Neural progenitor cell (in vitro differentiated cells): ENCODE measurements at regions not wholly inside any gene's neighbourhood (a gene's known extent, or its start where the extent isn't known, plus 50 kb on each side); places are given as distances from the start of the nearest gene placed in this dataset.

Experiments
- DNase-seq: peaks from one replicate; pipeline ENCODE4 v3.0.0-alpha.2; 2016; ENCODE audit warnings: low spot score
- H2AFZ ChIP-seq: fragments of 200-600 bp; sonication (generic); replicated peaks from 2 replicates; pipeline ENCODE4 v1.6.1; 2016; ENCODE audit warnings: antibody characterized with exemption
- H3F3A ChIP-seq: fragments of 200-600 bp; sonication (generic); 2 replicates; pipeline ENCODE4 v1.6.1; 2016; ENCODE audit warnings: antibody characterized with exemption, low read depth
- H3K27ac ChIP-seq: fragments of 200-600 bp; sonication (generic); 2 replicates; pipeline ENCODE4 v1.5.1; 2016; ENCODE audit warnings: mild to moderate bottlenecking
- H3K27me3 ChIP-seq: fragments of 200-600 bp; sonication (generic); 2 replicates; pipeline ENCODE4 v1.6.1; 2016; ENCODE audit warnings: mild to moderate bottlenecking, moderate library complexity
- H3K36me3 ChIP-seq: fragments of 200-600 bp; sonication (generic); 2 replicates; pipeline ENCODE4 v1.5.1; 2016
- H3K4me1 ChIP-seq: fragments of 200-600 bp; sonication (generic); 2 replicates; pipeline ENCODE4 v1.6.1; 2016; ENCODE audit warnings: mixed run types
- H3K4me2 ChIP-seq: fragments of 200-600 bp; sonication (generic); 2 replicates; pipeline ENCODE4 v1.6.1; 2016
- H3K4me3 ChIP-seq: fragments of 200-600 bp; sonication (generic); 2 replicates; pipeline ENCODE4 v1.5.1; 2016
- H3K79me2 ChIP-seq: fragments of 200-600 bp; sonication (generic); 2 replicates; pipeline ENCODE4 v1.6.1; 2016; ENCODE audit warnings: low read depth
- H3K9ac ChIP-seq: fragments of 200-600 bp; sonication (generic); 2 replicates; pipeline ENCODE4 v1.6.1; 2016
- H3K9me3 ChIP-seq: fragments of 200-600 bp; sonication (generic); 2 replicates; pipeline ENCODE4 v1.5.1; 2016; ENCODE audit warnings: low read depth
- H4K20me1 ChIP-seq: fragments of 200-600 bp; sonication (generic); 2 replicates; pipeline ENCODE4 v1.6.1; 2016; ENCODE audit warnings: low read depth
- H3K27ac Mint-ChIP-seq: 3 replicates; pipeline ENCODE4 v1.8.0; 2021; ENCODE audit warnings: mixed read lengths
- H3K27me3 Mint-ChIP-seq: 2 replicates; pipeline ENCODE4 v1.8.0; 2022; ENCODE audit warnings: low read depth, mild to moderate bottlenecking, inconsistent platforms, moderate library complexity, mixed read lengths; ENCODE audit not compliant: insufficient read depth
- H3K36me3 Mint-ChIP-seq: 3 replicates; pipeline ENCODE4 v1.8.0; 2021; ENCODE audit warnings: mixed read lengths
- H3K4me1 Mint-ChIP-seq: 3 replicates; pipeline ENCODE4 v1.8.0; 2021; ENCODE audit warnings: mixed read lengths
- H3K4me3 Mint-ChIP-seq: 3 replicates; pipeline ENCODE4 v1.8.0; 2021; ENCODE audit warnings: mild to moderate bottlenecking, moderate library complexity, mixed read lengths
- H3K9me3 Mint-ChIP-seq: 3 replicates; pipeline ENCODE4 v1.8.0; 2020; ENCODE audit warnings: mixed read lengths
- EZH2 ChIP-seq: fragments of 200-600 bp; sonication (generic); IDR thresholded peaks from 2 replicates; pipeline ENCODE4 v1.6.1; 2017; ENCODE audit warnings: antibody characterized with exemption, mild to moderate bottlenecking, moderate library complexity
- EZH2phosphoT487 ChIP-seq: fragments of 200-600 bp; sonication (generic); IDR thresholded peaks from 2 replicates; pipeline ENCODE4 v1.6.1; 2017; ENCODE audit warnings: antibody characterized with exemption
- TF ChIP-seq, protein P1 (sequence below): fragments of 200-600 bp; sonication (generic); IDR thresholded peaks from 2 replicates; pipeline ENCODE4 v1.5.1; 2017; ENCODE audit warnings: antibody characterized with exemption, mild to moderate bottlenecking

DNA sequence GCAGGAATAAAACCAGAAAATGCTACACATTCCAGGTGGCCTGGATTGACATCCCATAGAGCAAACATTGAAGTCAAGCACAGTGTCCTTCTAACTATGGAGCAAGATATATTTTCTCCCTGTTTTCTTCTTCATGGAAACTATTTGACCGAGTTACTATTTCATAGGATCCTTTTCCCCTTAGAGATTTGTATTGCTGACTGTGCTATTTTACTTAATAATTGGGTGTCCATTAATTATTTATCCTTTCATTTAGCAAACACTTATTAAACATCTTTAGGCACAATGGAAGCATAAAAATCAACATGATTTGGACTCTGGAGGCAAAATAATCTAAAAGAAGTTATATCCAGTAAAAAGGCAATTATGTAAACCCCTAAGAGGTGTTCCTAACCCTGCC, 782.8 kb upstream of the ACVR2A start:
- H2AFZ ChIP-seq, result no peak overlapping the region
- no peaks in the 10 kb centered on the region for H3K27me3 Mint-ChIP-seq
- H3K9me3 ChIP-seq, result no peaks in the 10 kb centered on the region
- peaks cover 2% of the 10 kb centered on the region for H3K9me3 Mint-ChIP-seq
- no peaks in the 10 kb centered on the region for H3K4me1 Mint-ChIP-seq
- no peak overlapping the region for H3K4me3 ChIP-seq
- no peak overlapping the region for H3K9ac ChIP-seq
- H3K36me3 Mint-ChIP-seq, result no peaks in the 10 kb centered on the region
- H3K27ac ChIP-seq, result no peak overlapping the region
- no peaks in the 10 kb centered on the region for H3K79me2 ChIP-seq
- H3K4me2 ChIP-seq, result no peak overlapping the region
- H3K36me3 ChIP-seq, result no peaks in the 10 kb centered on the region
- no peaks in the 10 kb centered on the region for H4K20me1 ChIP-seq
- H3K4me1 ChIP-seq, result no peaks in the 10 kb centered on the region
- no peak overlapping the region for H3K27ac Mint-ChIP-seq
- TF ChIP-seq EZH2 (no peak), EZH2phosphoT487 (no peak)
- TF ChIP-seq, protein P1, sequence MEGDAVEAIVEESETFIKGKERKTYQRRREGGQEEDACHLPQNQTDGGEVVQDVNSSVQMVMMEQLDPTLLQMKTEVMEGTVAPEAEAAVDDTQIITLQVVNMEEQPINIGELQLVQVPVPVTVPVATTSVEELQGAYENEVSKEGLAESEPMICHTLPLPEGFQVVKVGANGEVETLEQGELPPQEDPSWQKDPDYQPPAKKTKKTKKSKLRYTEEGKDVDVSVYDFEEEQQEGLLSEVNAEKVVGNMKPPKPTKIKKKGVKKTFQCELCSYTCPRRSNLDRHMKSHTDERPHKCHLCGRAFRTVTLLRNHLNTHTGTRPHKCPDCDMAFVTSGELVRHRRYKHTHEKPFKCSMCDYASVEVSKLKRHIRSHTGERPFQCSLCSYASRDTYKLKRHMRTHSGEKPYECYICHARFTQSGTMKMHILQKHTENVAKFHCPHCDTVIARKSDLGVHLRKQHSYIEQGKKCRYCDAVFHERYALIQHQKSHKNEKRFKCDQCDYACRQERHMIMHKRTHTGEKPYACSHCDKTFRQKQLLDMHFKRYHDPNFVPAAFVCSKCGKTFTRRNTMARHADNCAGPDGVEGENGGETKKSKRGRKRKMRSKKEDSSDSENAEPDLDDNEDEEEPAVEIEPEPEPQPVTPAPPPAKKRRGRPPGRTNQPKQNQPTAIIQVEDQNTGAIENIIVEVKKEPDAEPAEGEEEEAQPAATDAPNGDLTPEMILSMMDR, result no peak
- H3K27me3 ChIP-seq, result no peaks in the 10 kb centered on the region
- no peak for DNase-seq
- H3F3A ChIP-seq, result no peaks in the 10 kb centered on the region
- no peak overlapping the region for H3K4me3 Mint-ChIP-seq

DNA sequence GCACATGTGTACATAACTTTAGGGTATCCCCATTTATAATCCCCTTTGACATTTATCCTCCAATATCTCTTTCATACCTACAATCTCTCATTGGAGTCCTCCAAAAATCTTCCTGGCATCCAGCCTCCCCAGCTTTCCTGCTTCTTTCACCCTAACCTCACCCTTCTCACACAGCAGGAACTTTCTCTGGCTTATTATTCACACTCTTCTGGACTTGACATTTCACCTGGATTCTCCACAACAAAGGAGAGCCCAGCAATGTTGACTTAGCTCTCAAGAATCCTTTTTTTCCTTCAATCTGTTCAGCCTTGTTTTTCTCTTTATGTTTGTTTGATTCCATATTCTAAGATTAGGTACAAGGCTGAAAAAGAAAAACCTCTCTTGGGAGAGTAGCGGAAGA, 783.6 kb upstream of the ACVR2A start:
- Mint-ChIP-seq H3K27me3 (no peaks in the 10 kb centered on the region), H3K36me3 (no peaks in the 10 kb centered on the region), H3K27ac (no peak overlapping the region), H3K4me1 (no peaks in the 10 kb centered on the region), H3K9me3 (peaks cover 2% of the 10 kb centered on the region), H3K4me3 (no peak overlapping the region)
- Histone ChIP-seq H3K36me3 (no peaks in the 10 kb centered on the region), H4K20me1 (no peaks in the 10 kb centered on the region), H3F3A (no peaks in the 10 kb centered on the region), H3K79me2 (no peaks in the 10 kb centered on the region), H3K27ac (no peak overlapping the region), H2AFZ (no peak overlapping the region), H3K4me1 (no peaks in the 10 kb centered on the region), H3K9ac (no peak overlapping the region), H3K4me2 (no peak overlapping the region), H3K27me3 (no peaks in the 10 kb centered on the region), H3K4me3 (no peak overlapping the region), H3K9me3 (no peaks in the 10 kb centered on the region)
- no peak for TF ChIP-seq EZH2
- TF ChIP-seq EZH2phosphoT487, result no peak
- TF ChIP-seq, protein P1, result no peak
- no peak for DNase-seq

DNA sequence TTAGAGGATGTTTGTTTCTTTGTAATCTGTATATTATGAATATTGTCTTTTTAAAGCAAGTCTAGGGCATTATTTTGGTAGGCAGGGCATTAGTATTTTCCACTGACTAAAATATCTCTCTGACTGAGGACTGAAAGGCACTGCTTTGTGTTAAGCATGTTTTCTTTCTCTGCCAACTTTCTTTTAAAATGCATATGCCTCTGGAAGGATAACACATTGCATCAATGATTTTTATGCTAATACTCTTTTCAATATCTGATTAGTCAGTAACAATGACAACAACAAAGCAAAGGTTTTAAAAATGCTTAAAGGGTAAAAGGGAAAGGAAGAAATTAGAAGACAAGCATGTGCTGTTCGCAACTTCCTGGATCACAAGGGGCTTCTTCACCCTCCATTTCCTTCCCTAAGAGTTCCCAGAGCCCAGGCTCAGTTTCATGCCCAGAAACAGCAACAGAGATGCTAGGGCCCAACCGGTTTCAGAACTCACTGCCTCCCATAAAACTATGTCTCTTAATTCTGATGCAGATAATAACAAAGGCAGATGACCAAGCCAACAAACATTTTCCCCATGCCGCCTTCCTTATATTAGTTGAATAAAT, 786.8 kb upstream of the ACVR2A start:
- H4K20me1 ChIP-seq, result no peaks in the 10 kb centered on the region
- DNase-seq, result no peak
- H3K9me3 ChIP-seq, result no peaks in the 10 kb centered on the region
- H3K4me1 Mint-ChIP-seq, result no peaks in the 10 kb centered on the region
- no peak overlapping the region for H3K4me3 Mint-ChIP-seq
- no peak overlapping the region for H3K4me3 ChIP-seq
- no peak overlapping the region for H3K27ac ChIP-seq
- H3K27ac Mint-ChIP-seq, result no peak overlapping the region
- no peaks in the 10 kb centered on the region for H3K27me3 Mint-ChIP-seq
- no peak overlapping the region for H3K4me2 ChIP-seq
- no peak overlapping the region for H3K9ac ChIP-seq
- peaks cover 2% of the 10 kb centered on the region for H3K9me3 Mint-ChIP-seq
- no peaks in the 10 kb centered on the region for H3K27me3 ChIP-seq
- H3K36me3 Mint-ChIP-seq, result no peaks in the 10 kb centered on the region
- H2AFZ ChIP-seq, result no peak overlapping the region
- no peaks in the 10 kb centered on the region for H3K79me2 ChIP-seq
- H3K36me3 ChIP-seq, result no peaks in the 10 kb centered on the region
- H3K4me1 ChIP-seq, result no peaks in the 10 kb centered on the region
- no peak for TF ChIP-seq EZH2
- TF ChIP-seq, protein P1, result no peak
- TF ChIP-seq EZH2phosphoT487, result no peak
- no peaks in the 10 kb centered on the region for H3F3A ChIP-seq
